NB4 (cell line): ENCODE measurements at regions not wholly inside any gene's neighbourhood (a gene's known extent, or its start where the extent isn't known, plus 50 kb on each side); places are given as distances from the start of the nearest gene placed in this dataset.

Source experiments
- CTCF ChIP-seq: IDR thresholded peaks from one replicate; pipeline ENCODE4 v1.5.1; 2012; ENCODE audit warnings: low read depth, low read length
- MYC ChIP-seq: IDR thresholded peaks from 2 replicates; pipeline ENCODE4 v1.6.1; 2011; ENCODE audit warnings: low read depth, low read length
- POLR2A ChIP-seq: IDR thresholded peaks from 2 replicates; pipeline ENCODE4 v1.6.1; 2011; ENCODE audit warnings: mild to moderate bottlenecking; ENCODE audit not compliant: insufficient read length; ENCODE audit errors: extremely low read depth
- TF ChIP-seq, protein P1 (sequence below): IDR thresholded peaks from 2 replicates; pipeline ENCODE4 v1.6.1; 2011; ENCODE audit warnings: low read depth, low read length

DNA sequence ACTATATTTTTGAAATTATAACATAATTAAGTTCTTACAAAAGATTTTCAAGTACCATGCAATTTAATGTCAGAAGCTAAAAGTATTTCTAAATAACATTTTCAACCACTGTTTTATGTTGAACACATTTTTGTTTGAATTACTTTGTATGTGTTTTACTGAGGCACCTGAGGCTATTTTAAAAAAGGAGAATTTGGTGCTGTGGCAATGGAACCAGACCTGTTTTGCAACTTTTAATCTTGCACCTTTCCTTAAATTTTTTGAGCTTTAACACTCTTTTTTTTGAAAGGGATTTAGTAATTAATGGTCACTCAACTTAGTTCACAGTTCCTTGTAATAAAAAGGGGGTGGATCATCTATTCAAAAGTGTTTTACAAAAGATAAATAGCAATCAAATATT lies 561.6 kb downstream of the ZBBX start:
- TF ChIP-seq CTCF (no peak), POLR2A (no peak), MYC (no peak)
- TF ChIP-seq, protein P1, sequence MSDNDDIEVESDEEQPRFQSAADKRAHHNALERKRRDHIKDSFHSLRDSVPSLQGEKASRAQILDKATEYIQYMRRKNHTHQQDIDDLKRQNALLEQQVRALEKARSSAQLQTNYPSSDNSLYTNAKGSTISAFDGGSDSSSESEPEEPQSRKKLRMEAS, result no peak
